ENCODE measurements at regions not wholly inside any gene's neighbourhood (a gene's known extent, or its start where the extent isn't known, plus 50 kb on each side); places are given as distances from the start of the nearest gene placed in this dataset.

- no peak for ATAC-seq
- intact Hi-C loops (cut with DNase I): loop anchor here (5.0 kb wide), 1 partner anchor 316 kb away; no protein-coding TSS in a partner anchor
- no peak for DNase-seq (ENCODE audit: low spot score)
Measured at GRCh38 chr20:6473197-6473596, 294.3 kb upstream of the BMP2 start.

- ATAC-seq (no peak), DNase-seq (ENCODE audit: low spot score) (no peak)
- intact Hi-C loops (cut with DNase I): loop anchor here (5.0 kb wide), 1 partner anchor 315 kb away; no protein-coding TSS in a partner anchor
Measured at GRCh38 chr20:6471871-6472270, 295.6 kb upstream of the BMP2 start.

GRCh38 chr20:6471110-6471647 lies 296.3 kb upstream of the BMP2 start:
- ATAC-seq (no peak), DNase-seq (ENCODE audit: low spot score) (no peak)
- intact Hi-C loops (cut with DNase I): loop anchor here (5.0 kb wide), 1 partner anchor 314 kb away; no protein-coding TSS in a partner anchor

- DNase-seq (ENCODE audit: low spot score) (no peak), ATAC-seq (no peak)
- intact Hi-C loops (cut with DNase I): loop anchor here (5.0 kb wide), 1 partner anchor 312 kb away; no protein-coding TSS in a partner anchor
Measured at GRCh38 chr20:6469695-6470094, 297.8 kb upstream of the BMP2 start.

GRCh38 chr20:6468423-6469116 lies 298.9 kb upstream of the BMP2 start:
- DNase-seq (ENCODE audit: low spot score) (no peak), ATAC-seq (no peak)
- intact Hi-C loops (cut with DNase I): no loop called here

- intact Hi-C loops (cut with DNase I): no loop called here
- DNase-seq (ENCODE audit: low spot score) (no peak), ATAC-seq (no peak)
Measured at GRCh38 chr20:6467562-6467961, 299.9 kb upstream of the BMP2 start.

GRCh38 chr20:6466075-6466810 lies 301.2 kb upstream of the BMP2 start:
- ATAC-seq (no peak), DNase-seq (ENCODE audit: low spot score) (no peak)
- intact Hi-C loops (cut with DNase I): no loop called here

GRCh38 chr20:6450841-6451240 lies 316.6 kb upstream of the BMP2 start:
- DNase-seq (ENCODE audit: low spot score) (no peak), ATAC-seq (no peak)
- intact Hi-C loops (cut with DNase I): no loop called here

- ATAC-seq: no peak
- no peak for DNase-seq (ENCODE audit: low spot score)
- intact Hi-C loops (cut with DNase I): no loop called here
Measured at GRCh38 chr20:6440443-6440799, 317.6 kb upstream of the FERMT1 start.

GRCh38 chr20:6439737-6440442 lies 317.1 kb upstream of the FERMT1 start:
- intact Hi-C loops (cut with DNase I): no loop called here
- DNase-seq (ENCODE audit: low spot score) (no peak), ATAC-seq (no peak)

- ATAC-seq: no peak
- intact Hi-C loops (cut with DNase I): no loop called here
- DNase-seq (ENCODE audit: low spot score): no peak
Measured at GRCh38 chr20:6434131-6434530, 311.3 kb upstream of the FERMT1 start.

GRCh38 chr20:6430381-6430780 lies 307.6 kb upstream of the FERMT1 start:
- intact Hi-C loops (cut with DNase I): no loop called here
- DNase-seq (ENCODE audit: low spot score) (no peak), ATAC-seq (no peak)

GRCh38 chr20:6426287-6426891 lies 303.6 kb upstream of the FERMT1 start:
- DNase-seq (ENCODE audit: low spot score): no peak
- intact Hi-C loops (cut with DNase I): no loop called here
- no peak for ATAC-seq

- DNase-seq (ENCODE audit: low spot score) (no peak), ATAC-seq (no peak)
- intact Hi-C loops (cut with DNase I): no loop called here
Measured at GRCh38 chr20:6421321-6422248, 298.8 kb upstream of the FERMT1 start.

GRCh38 chr20:6420336-6420735 lies 297.5 kb upstream of the FERMT1 start:
- intact Hi-C loops (cut with DNase I): no loop called here

GRCh38 chr20:6418732-6419131 lies 295.9 kb upstream of the FERMT1 start:
- intact Hi-C loops (cut with DNase I): no loop called here
- DNase-seq (ENCODE audit: low spot score) (no peak), ATAC-seq (no peak)

More at GRCh38 chr20:6420336-6420735, 297.5 kb upstream of the FERMT1 start:
- DNase-seq (ENCODE audit: low spot score) (no peak), ATAC-seq (no peak)

- intact Hi-C loops (cut with DNase I): no loop called here
- DNase-seq (ENCODE audit: low spot score) (no peak), ATAC-seq (no peak)
Measured at GRCh38 chr20:6416371-6416770, 293.5 kb upstream of the FERMT1 start.

GRCh38 chr20:6411651-6412050 lies 288.8 kb upstream of the FERMT1 start:
- DNase-seq (ENCODE audit: low spot score) (no peak), ATAC-seq (no peak)
- intact Hi-C loops (cut with DNase I): no loop called here
